ENCODE measurements at regions not wholly inside any gene's neighbourhood (a gene's known extent, or its start where the extent isn't known, plus 50 kb on each side); places are given as distances from the start of the nearest gene placed in this dataset.

DNA sequence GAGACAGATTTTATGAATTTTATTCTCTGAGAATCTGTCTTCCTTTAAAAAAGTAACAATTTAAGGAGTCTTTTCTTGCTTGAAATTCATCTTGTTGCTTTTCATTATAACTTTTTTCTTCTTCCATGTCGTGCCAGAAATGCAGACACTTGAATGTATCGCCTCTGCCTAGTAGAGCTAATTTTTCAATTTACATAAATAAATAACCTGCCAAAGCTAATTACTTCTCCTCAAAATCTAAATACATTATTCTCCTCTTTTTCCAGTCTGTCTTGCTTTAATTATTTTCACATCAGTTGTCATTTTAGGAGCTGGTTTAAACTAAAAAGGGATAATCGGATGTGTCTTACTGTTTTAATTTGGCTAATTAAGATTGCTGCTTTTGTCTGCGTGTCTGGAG is 711.1 kb upstream of the SEL1L start:
- 59 to 72% methylated on average over 4 of the region's 4 CpGs for WGBS, 2 donors (ENCODE audit: low coverage in 1 of 2)
- Histone ChIP-seq H3K36me3 (no peaks in the 10 kb centered on the region), H3K27ac (no peak overlapping the region), H3K4me3 (no peak overlapping the region), H3K27me3 (no peaks in the 10 kb centered on the region), H3K9me3 (no peaks in the 10 kb centered on the region), H3K4me1 (no peaks in the 10 kb centered on the region)
- in situ Hi-C loops (cut with MboI; ENCODE audit: low pct_ligation_motif_present in 1 of 4, low pct_unique_long_range_greater_than_20kb in 1 of 4, low sequenced_read_pairs in 3 of 4): no loop called here
- TF ChIP-seq EP300 (IDR thresholded peaks at IDR 0.05; ENCODE audit: low read depth): no peak
- TF ChIP-seq POLR2A (IDR thresholded peaks at IDR 0.05): no peak
- TF ChIP-seq, protein P1, sequence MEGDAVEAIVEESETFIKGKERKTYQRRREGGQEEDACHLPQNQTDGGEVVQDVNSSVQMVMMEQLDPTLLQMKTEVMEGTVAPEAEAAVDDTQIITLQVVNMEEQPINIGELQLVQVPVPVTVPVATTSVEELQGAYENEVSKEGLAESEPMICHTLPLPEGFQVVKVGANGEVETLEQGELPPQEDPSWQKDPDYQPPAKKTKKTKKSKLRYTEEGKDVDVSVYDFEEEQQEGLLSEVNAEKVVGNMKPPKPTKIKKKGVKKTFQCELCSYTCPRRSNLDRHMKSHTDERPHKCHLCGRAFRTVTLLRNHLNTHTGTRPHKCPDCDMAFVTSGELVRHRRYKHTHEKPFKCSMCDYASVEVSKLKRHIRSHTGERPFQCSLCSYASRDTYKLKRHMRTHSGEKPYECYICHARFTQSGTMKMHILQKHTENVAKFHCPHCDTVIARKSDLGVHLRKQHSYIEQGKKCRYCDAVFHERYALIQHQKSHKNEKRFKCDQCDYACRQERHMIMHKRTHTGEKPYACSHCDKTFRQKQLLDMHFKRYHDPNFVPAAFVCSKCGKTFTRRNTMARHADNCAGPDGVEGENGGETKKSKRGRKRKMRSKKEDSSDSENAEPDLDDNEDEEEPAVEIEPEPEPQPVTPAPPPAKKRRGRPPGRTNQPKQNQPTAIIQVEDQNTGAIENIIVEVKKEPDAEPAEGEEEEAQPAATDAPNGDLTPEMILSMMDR (IDR thresholded peaks at IDR 0.05): no peak
- no peak for TF ChIP-seq POLR2AphosphoS5 (IDR thresholded peaks at IDR 0.05)
- DNase-seq: no peak
- intact Hi-C loops (cut with DNase I; ENCODE audit: low total_unique reads): no loop called here

DNA sequence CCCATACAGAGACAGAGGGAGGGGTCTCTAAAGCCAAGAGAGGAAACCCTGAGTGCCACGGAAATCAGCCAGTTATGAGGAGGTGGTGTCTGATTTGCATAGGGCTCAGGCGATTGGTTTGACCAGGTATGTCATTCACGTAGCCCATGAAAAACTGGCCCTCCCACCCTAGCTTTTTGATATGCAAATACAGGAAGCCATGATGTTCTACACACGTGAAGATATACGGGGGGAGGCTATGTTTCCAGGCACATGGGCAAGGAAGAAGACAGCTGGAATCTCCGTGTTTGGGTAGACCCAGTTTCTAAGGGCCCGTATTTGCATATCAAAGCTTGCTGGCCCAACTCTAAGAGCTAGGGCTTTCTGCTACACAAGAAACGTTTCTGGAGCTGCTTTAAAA is 717.8 kb upstream of the SEL1L start:
- no peaks in the 10 kb centered on the region for H3K36me3 ChIP-seq
- intact Hi-C loops (cut with DNase I; ENCODE audit: low total_unique reads): no loop called here

DNA sequence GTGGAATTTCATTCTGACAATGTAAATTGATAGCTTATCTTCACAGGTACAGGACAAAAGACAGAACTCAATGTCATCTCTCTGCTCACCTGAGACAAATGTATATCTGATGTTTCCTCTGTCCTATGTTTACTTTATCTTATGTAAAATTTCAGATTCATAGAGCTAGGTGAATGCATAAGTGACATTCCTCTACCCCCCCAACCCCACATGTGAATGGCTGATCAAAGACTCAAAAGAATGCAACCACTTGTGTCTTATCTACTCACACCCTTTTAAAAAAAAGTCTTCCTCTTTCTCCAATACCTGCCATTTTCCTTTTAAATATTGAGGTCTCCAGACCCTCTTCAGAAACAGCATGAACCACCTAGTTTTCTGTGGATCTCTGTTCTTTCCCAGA is 736.6 kb upstream of the SEL1L start:
- Histone ChIP-seq H3K36me3 (no peaks in the 10 kb centered on the region), H3K4me1 (no peaks in the 10 kb centered on the region), H3K27ac (no peak overlapping the region), H3K27me3 (no peaks in the 10 kb centered on the region), H3K9me3 (no peaks in the 10 kb centered on the region), H3K4me3 (no peak overlapping the region)
- intact Hi-C loops (cut with DNase I; ENCODE audit: low total_unique reads): no loop called here
- in situ Hi-C loops (cut with MboI; ENCODE audit: low pct_ligation_motif_present in 1 of 4, low pct_unique_long_range_greater_than_20kb in 1 of 4, low sequenced_read_pairs in 3 of 4): no loop called here
- DNase-seq: no peak
- no peak for TF ChIP-seq POLR2AphosphoS5 (IDR thresholded peaks at IDR 0.05)
- no peak for TF ChIP-seq POLR2A (IDR thresholded peaks at IDR 0.05)
- TF ChIP-seq EP300 (IDR thresholded peaks at IDR 0.05; ENCODE audit: low read depth): no peak
- TF ChIP-seq, protein P1 (IDR thresholded peaks at IDR 0.05): no peak

More for the DNA sequence above, 717.8 kb upstream of the SEL1L start:
- Histone ChIP-seq H3K9me3 (no peaks in the 10 kb centered on the region), H3K27me3 (no peaks in the 10 kb centered on the region), H3K27ac (no peak overlapping the region), H3K4me3 (no peak overlapping the region), H3K4me1 (no peaks in the 10 kb centered on the region)
- DNase-seq: no peak
- TF ChIP-seq EP300 (IDR thresholded peaks at IDR 0.05; ENCODE audit: low read depth): no peak
- TF ChIP-seq POLR2A (IDR thresholded peaks at IDR 0.05): no peak
- no peak for TF ChIP-seq POLR2AphosphoS5 (IDR thresholded peaks at IDR 0.05)
- TF ChIP-seq, protein P1 (IDR thresholded peaks at IDR 0.05): no peak
- 78 to 83% methylated on average over 7 to 8 of the region's 8 CpGs for WGBS, 2 donors (ENCODE audit: low coverage in 1 of 2)
- in situ Hi-C loops (cut with MboI; ENCODE audit: low pct_ligation_motif_present in 1 of 4, low pct_unique_long_range_greater_than_20kb in 1 of 4, low sequenced_read_pairs in 3 of 4): no loop called here

DNA sequence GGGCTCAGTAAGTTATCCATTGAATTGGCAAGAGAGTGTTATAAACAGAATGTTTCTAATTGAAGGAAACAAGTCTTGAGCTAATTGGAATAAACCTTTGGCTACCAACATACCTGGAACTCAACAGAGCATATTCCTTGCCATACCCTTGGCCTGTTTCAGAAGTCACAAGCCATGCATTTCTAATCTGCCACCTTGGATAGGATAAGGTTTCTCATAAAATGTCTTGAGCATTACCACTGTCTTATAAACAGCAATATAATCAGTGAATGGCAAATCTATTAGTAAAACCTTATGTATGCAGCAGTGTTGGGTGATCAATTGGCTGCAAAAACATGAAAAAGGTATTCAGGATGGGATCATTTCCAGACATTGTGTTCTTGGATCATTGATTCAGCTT is 765.2 kb upstream of the SEL1L start:
- no peaks in the 10 kb centered on the region for H3K9me3 ChIP-seq
- no peak overlapping the region for H3K27ac ChIP-seq
- no peak for DNase-seq
- H3K4me3 ChIP-seq: no peak overlapping the region
- TF ChIP-seq POLR2A (IDR thresholded peaks at IDR 0.05) (no peak), EP300 (IDR thresholded peaks at IDR 0.05; ENCODE audit: low read depth) (no peak), POLR2AphosphoS5 (IDR thresholded peaks at IDR 0.05) (no peak)
- TF ChIP-seq, protein P1 (IDR thresholded peaks at IDR 0.05): no peak
- no peaks in the 10 kb centered on the region for H3K4me1 ChIP-seq
- no peaks in the 10 kb centered on the region for H3K27me3 ChIP-seq
- H3K36me3 ChIP-seq: no peaks in the 10 kb centered on the region
- in situ Hi-C loops (cut with MboI; ENCODE audit: low pct_ligation_motif_present in 1 of 4, low pct_unique_long_range_greater_than_20kb in 1 of 4, low sequenced_read_pairs in 3 of 4) (no loop called here), intact Hi-C loops (cut with DNase I; ENCODE audit: low total_unique reads) (no loop called here)

All from transverse colon (tissue), 4 donors.